Stimulated activated CD4-positive, alpha-beta T cell treated with anti-CD3 and anti-CD28 coated beads, Interleukin-15, amount 100 ng/mL, for 24 hours (primary cell): ENCODE measurements at regions not wholly inside any gene's neighbourhood (a gene's known extent, or its start where the extent isn't known, plus 50 kb on each side); places are given as distances from the start of the nearest gene placed in this dataset.

Source experiments
- DNase-seq: peaks from one replicate; pipeline ENCODE4 v3.0.0-alpha.2; 2020

DNA sequence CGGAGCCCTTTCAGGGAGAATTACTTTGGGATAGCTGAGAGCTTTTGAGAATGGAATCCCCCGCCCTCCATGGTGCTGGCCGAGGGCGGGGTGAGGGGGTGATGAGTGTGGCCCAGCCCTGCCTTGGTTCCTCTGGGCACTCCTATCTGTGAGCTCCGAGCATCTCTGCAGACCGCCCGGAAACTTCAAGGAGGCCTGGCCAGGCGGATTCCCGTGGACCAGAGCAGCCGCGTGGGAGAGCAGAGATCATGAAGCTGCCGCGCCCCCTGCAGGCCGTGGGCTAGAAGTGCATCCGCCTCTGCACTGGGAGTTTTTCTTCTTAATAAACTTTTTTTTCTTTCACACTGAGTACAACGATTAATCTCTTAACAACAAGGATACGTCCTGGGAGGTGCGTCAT lies 392.9 kb upstream of the EEF2KMT start:
- DNase-seq, result peak; percentile 47

DNA sequence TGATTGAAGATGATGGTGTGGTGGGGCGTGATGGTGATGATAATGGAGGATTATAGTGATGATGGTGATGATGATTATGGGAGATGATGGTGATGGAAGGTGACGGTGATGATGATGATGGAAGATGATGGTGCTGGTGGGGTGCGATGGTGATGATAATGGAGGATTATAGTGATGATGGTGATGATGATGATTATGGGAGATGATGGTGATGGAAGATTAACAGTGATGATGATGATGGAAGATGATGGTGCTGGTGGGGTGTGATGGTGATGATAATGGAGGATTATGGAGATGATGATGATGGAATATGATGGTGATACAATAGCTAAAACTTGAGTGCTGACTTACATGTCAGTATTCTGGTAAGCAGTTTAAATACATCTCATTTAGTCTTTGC lies 391.0 kb upstream of the EEF2KMT start:
- no peak for DNase-seq

DNA sequence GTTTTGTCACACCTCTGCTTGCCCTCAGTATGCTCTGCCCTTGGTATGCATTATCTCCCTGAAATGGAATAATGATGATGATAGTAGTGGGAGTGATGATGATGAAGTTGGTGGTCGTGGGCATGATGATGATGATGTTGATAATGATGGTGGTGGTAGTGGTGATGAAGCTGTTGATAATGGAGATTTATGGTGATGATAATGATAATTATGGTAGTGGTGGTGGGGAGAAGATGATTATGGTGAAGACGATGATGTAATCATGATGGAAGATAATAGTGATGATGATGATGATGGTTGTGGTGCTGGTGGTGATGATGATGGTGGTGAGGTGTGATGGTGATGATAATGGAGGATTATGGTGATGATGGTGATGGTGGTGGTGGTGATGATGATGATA lies 390.1 kb upstream of the EEF2KMT start:
- DNase-seq, result no peak

GRCh38 chr16:5482256-5482655 lies 384.7 kb upstream of the EEF2KMT start:
- DNase-seq, result no peak

DNA sequence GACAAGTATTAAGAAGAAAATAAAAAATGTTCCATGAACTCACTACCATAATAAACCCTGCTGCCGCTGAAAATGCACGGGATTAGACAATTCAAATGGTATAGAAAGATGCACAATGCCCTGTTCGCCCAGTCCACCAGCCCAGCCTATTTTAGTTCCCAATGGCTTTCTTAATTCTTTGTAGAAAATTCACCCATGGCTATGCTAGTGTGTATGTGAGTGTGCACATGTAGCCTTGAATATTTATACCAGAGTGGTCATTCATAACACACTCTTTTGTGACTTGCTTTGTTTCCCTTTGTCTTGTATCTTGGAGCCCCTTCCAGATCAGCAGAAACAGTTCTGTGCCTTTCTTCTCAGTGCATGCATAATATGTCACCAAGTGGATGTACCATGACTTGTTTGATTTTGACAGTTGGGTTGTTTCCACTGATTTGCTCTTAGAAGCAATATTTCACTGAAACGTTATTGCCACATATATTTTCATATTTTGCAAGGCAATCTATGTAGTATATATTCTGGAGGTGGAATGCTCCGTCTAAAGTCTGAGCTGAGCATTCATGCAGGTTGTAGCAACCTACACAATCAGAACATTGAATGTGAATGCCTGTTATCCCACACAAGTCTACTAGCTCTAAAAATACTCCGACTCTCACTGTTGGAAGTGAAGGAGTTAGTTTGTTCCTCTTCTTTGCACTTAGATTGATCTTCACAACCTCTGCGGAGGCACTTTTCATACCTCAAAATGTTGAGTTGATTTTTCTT lies 383.0 kb upstream of the EEF2KMT start:
- no peak for DNase-seq

- no peak for DNase-seq
Observed at GRCh38 chr16:5479926-5480325, 382.3 kb upstream of the EEF2KMT start.

GRCh38 chr16:5478036-5478435 lies 380.4 kb upstream of the EEF2KMT start:
- DNase-seq, result no peak

GRCh38 chr16:5477251-5477650 lies 379.7 kb upstream of the EEF2KMT start:
- DNase-seq, result no peak

GRCh38 chr16:5472552-5472951 lies 375.0 kb upstream of the EEF2KMT start:
- DNase-seq, result no peak

DNA sequence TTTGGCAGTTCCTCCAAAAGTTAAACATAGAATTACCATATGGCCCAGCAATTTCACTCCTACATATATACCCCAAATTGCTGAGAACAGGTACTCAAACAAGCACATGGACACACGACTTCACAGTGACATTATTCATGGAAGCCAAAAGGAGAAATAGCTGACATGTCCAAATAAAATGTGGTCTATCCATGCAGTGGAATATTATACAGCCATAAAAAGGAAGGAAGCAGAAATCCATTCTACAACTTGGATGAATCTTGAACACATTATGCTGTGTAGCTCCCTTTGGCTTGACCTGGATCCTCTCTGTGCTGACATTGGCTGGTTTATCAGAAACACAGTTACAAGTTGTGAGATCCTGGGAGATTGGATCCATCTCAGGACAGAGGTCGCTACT lies 370.9 kb upstream of the EEF2KMT start:
- no peak for DNase-seq

- no peak for DNase-seq
Observed at GRCh38 chr16:5467552-5467951, 370.0 kb upstream of the EEF2KMT start.

GRCh38 chr16:5466551-5466950 lies 369.0 kb upstream of the EEF2KMT start:
- no peak for DNase-seq

DNA sequence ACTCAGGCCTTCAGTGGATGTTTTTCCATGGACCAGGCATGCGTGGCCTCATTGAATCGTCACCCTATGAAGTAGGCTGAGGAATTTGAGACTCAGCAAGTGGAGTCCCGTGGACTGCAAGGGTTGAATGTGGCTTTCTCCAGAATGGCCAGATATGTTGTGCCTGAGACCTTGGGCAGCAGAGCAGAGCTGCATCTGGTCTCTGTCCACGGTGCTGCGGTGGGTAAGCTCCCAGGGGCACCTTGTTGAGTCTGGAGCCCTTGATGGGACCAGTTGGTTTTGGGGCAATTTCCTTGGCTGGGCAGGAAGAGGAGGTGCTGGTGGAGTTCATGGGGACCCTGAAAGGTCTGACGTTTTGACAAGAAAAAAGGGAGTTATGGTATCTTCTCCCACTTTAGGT lies 368.1 kb upstream of the EEF2KMT start:
- DNase-seq, result no peak

GRCh38 chr16:5463820-5464219 lies 366.2 kb upstream of the EEF2KMT start:
- no peak for DNase-seq

DNA sequence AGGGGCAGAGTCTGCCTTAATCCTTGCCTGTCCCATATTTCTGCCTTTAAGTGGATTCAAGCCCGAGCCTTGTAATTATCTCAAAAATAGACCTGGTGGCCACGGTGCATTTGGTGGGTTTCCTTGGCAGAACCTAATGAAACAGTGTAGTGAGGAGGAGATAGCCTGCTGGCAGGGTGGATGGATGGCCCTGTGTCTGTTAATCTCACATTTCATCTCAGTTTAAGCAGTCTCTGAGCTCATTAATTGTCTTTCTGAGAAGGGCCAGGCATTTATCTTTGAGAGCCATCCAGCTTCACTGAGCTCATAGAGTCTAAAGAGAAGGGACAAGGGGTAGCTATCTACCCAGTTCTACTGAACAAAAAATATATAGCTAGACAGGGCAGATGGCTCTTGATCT lies 364.0 kb upstream of the EEF2KMT start:
- no peak for DNase-seq

- DNase-seq, result no peak
Observed at GRCh38 chr16:5461141-5461540, 363.5 kb upstream of the EEF2KMT start.

- no peak for DNase-seq
Observed at GRCh38 chr16:5460701-5461100, 363.1 kb upstream of the EEF2KMT start.

GRCh38 chr16:5459863-5460262 lies 362.3 kb upstream of the EEF2KMT start:
- no peak for DNase-seq

DNA sequence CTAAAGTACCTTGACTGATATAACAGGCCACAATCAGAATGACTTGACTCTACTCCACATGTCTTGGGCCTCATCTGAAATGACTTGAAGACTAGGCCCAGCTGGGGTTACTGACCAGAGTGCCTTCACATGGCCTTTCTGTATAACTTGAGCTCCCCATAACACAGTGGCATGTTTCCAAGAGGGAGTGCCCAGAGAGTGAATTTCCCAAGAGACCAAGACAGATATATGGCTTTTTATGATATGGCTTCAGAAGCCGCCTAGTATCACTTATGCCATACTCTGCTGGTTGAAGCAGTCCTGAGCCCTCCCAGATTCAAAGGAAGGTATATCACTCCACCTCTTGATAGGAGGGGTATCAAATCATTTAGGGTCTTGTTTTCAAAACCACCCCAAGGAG lies 357.5 kb upstream of the EEF2KMT start:
- DNase-seq, result no peak

- DNase-seq, result no peak
Observed at GRCh38 chr16:5454349-5454748, 356.8 kb upstream of the EEF2KMT start.

DNA sequence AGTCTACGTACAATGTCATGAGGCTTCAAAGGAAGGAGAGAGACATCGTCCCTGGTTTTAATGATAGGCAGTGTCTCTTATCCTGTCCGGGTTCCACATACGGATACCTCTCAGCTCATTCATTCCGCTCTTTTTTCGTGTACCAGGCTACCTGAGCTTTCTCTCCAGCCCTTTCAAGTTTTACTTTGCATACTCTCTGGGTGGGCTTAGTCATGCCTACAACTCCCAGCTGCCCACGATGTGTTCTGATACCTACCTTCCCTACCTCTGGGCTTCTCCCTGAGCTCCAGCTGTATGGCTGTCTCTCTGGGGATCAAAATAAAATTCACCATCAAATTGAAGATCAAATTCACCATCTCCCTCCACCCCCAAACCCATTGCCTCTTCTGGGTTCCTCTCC lies 354.0 kb upstream of the EEF2KMT start:
- no peak for DNase-seq

DNA sequence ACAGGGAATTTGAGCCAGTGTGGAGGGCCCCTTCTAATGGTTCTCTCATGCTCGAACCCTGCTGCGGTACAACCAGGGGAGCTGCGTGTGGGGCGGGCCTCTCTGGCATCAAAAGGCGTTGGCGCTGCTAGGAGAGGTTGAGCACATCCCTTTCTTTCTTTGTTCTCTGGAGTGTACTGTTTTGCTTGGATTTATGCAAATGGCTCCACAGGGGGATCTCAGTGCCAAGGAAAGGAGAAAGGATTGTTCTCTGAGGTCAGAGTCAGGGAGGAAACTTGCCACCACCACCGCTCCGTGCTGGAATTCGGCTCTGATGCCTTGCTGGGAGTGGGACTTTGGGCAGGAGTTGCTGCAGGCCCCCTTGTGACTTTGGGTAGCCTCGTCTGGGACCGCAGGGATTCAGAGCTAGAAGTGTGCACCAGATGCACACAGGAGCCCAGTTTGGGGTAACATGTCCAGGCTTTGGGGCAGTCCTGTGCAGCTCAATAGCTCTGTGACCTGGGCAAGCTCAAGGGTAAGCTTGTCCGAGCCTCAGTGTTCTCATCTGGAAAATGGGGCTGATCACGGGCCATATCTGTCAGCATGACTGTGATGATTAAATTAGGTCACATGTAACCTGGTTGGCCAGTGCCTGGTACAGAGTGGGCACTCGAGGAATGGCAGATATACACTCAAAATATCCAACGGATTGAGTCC lies 353.0 kb upstream of the EEF2KMT start:
- no peak for DNase-seq

DNA sequence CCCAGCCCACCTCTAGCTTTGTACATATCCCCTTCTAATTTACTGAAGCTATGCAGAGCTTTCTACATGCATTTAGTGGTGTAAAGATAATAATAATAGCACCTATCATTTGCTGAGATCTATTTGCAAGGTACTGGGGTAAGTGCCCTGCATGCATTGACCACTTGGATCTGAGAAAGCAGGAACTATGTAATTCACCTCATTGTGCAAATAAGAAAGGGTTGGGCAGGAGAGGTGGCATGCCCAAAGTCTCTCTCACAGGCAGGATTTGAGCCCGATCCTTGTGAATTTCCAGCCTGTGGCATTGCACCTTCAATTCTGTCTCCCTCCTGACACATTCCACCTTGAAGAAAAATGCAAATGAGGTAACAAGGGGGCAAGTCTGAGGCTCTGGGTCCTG lies 352.3 kb upstream of the EEF2KMT start:
- DNase-seq, result no peak

- no peak for DNase-seq
Observed at GRCh38 chr16:5448798-5449197, 351.2 kb upstream of the EEF2KMT start.

DNA sequence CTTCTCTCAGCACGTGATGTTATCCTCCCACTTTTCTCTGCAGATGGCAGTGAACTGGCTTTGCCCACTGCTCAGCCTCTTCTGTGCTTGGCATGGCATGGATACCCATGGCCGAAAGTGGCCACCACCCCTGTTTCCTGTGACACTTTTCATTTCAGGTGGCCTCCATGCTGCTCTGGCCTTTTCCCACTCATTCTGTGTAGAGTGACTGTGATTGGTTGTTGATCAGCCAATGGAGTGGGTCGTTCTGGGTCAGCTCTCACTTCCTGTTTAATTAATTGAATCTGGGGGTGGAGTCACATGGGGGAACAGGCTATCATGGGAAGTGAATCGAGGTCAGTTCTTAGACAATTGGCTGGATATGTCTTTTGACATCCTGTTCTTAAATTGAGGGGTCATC lies 350.1 kb upstream of the EEF2KMT start:
- no peak for DNase-seq
